8988T (cell line): ENCODE measurements at regions not wholly inside any gene's neighbourhood (a gene's known extent, or its start where the extent isn't known, plus 50 kb on each side); places are given as distances from the start of the nearest gene placed in this dataset.
"Not testable (repeated sequence)": the region's sequence is repeated elsewhere in the genome, so short reads cannot be mapped to it uniquely, and the experiment has no call there.

Source experiments
- DNase-seq: peaks from one replicate; pipeline ENCODE4 v3.0.0; 2011

DNA sequence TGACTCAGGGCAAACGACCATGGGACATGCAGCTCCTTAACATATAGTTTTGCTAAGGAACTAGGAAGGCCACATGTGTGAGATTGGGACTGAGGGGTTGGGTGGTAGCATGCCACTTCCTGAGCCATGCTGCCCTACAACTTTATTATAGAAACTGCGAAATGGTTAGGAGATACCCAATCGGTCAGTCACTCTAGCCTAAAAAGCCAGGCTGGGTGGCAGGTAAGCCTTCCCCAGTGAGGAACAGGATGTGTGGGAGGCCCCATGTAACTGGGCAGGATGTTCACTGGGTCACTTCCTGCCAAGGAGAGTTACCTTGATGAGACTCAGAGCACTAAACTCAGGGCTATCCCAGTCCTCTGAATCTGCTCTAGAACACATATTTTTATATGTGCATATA lies 123.5 kb downstream of the MAP3K7 start:
- no peak for DNase-seq

DNA sequence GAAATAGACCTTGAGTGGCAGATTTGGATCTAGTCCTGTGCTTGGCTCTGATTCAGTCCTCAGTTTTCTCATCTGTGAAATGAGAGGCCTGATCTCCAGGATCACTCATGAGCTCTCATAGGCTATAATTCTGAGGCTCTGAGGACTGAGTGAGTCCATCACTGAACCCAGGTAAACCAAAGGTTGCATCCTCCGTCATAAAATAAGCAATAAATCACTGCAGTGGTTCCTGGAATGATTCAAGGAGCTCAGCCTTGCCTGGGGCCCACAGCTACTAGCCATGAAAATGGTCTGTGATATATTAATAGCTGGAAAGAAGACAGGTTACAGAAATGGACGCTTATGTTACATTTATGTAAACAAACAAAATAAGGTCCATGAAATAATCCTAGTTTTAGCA lies 124.8 kb downstream of the MAP3K7 start:
- DNase-seq: no peak

DNA sequence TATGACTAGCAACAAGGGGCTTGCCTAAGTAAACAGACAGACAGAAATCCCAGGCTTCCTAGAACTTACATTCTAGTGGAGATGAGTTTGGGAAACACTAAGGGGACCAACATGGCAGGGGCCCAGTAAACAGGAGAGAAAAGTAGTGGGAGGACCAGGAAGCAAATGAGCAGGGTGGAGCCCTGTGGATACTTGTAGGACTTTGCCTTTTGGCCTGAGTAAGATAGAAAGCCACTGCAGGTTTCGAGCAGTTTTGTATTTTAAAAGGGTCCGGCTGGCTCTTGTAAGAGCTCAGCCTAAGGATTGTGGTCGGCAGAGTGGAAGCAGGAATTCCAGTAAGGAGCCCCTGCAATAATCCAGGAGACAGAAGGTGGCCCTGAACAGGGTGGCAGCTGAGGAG lies 125.5 kb downstream of the MAP3K7 start:
- DNase-seq: no peak

DNA sequence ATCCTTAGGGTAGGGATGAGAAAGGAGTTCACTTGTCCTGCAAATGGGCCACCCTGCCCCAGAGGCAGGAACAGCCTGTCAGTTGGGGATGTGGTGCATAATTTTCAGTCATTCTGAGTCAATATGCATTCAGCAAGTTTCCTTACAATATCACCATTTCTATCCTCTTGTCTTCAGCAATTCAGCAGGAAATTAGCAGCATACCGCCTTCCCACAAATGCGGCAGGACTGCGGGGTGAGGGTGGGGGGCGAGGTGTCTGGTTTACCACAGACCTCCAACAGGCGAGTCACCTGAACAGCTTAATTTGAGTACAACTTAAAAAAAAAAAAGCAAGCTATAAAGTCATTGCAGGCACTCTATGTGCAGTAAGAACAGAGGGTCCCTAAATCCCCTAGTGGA lies 126.8 kb downstream of the MAP3K7 start:
- DNase-seq: no peak

DNA sequence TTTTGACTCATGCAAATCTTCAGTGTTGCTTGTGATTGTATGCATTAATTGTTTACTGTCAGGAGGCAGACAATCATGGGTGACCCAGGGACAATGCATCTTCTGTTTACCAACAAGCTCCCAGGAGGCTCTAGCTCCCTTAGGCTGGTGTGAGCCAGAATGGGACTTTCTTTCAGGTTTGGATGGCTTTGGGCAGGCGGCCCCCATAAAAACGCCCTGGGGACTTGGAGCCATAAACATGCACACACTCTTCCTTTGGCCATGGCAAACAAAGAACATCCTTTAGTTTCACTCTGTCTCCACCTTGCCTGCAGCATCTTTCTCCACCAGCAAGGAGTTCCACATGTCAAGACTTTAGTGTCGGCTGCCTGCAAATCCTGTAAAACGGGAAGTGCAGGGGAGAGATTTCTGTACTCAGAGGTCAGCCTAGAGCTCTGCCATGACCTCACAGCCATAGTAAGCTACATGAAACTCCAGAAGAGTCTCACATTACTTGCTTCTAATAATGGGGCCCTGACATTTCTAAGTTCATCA lies 127.6 kb downstream of the MAP3K7 start:
- DNase-seq: no peak

DNA sequence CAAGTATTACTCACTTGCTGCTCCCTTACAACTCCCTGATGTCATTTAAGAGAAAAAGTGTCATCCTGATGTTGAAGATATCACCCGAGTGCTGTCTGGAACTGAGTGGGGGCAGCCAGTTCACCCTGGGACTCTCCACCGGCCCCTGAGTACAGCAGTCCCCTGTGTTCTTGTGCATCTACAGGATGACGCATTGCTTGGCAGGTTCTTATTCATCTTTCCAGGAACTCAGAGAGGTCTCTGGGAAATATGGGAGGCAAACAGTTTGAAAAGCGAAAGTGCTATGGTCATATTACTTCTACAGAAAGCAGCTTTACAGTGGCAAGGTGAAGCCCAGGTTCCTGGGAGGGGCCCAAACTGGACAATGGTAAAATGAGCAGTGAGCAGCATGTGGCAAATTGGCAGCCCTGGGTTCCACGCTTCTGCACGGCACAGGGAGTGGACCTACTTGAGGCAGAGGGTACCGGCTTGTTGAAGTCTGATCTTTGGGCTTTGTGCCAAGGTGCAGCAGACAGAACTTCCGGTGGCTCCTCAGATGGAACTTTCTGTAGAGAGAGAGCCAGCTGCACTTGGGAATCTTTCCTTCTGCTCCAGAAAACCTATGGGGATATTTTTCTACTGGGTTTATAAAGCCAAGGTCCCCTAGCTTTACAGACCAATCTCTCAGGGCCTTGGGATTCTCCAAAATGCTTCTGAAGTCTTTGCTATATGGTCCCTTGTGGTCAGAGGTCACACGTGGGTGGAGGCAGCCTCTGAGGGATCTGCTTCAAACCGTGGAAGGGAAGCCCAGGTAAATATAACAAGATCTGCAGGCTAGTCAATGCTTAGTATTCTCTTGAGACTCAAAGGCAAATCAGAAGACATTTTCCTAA lies 128.3 kb downstream of the MAP3K7 start:
- no peak for DNase-seq

DNA sequence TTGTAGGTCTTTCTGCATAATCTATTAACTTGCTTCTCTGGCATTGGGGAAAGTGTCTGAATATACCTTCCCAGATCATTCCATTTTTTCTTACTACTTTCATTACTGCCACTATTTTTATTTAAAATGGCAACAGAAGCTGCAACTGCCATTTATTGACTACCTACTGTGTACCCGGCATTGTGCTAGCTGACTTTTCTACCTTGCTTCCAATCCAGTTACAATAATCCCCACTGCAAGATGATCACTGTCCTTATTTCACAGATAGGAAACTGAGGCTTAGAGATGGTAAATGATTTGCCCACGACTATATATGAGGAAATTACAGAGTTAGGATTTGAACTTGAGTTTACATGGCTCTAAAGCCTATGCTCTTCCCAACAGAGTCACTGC lies 129.0 kb downstream of the MAP3K7 start:
- DNase-seq: no peak

DNA sequence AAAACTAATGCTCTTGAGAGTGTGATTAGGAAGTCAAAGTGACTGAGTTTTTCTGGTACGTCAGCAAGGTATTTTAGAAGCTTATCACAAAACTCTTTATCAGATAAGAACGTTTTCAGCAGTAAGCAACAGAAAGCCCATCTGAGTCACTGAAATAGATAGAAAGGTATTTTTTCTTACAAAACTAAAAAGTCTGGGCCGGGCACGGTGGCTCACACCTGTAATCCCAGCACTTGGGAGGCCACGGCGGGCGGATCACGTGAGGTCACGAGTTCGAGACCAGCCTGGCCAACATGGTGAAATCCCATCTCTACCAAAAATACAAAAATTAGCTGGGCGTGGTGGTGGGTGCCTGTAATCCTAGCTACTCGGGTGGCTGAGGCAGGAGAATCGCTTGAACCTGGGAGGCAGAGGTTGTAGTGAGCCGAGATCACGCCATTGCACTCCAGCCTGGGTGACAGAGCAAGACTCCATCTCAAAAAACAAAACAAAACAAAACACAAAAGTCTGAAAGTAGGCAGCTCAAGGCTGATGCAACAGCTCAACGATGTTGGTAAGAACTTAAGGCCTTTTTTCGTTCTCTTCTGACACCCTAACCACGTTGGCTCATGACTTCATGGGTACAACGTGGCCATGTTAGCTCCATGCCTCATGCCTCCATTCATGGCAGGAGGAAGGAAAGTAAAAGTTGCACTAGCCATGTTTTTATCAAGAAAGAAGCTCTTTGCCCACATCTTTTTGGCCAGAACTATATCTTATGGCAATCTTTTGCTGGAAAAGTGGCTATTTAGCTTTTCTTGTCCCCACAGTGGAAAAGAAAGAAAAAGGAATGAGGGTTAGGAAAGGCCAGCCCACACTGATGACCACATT lies 129.6 kb downstream of the MAP3K7 start:
- not testable (repeated sequence) for DNase-seq

DNA sequence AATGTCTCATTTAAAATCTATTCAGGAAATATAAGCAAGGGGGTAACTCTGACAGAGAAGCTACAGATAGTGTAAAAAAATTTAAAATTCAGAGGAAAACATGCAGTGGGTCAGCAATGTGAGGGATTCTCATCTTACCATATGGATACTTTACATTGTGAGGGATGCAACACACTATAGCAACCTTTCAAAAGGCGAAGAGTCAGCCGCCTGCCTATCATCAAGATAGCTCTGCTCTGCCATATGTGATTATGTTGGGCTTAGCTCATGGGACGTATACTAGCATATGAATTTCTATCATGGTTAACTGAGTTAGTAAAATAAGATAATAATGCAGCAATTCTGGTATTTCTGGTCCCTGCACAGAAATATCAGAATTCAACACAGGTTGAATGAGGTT lies 130.9 kb downstream of the MAP3K7 start:
- no peak for DNase-seq

DNA sequence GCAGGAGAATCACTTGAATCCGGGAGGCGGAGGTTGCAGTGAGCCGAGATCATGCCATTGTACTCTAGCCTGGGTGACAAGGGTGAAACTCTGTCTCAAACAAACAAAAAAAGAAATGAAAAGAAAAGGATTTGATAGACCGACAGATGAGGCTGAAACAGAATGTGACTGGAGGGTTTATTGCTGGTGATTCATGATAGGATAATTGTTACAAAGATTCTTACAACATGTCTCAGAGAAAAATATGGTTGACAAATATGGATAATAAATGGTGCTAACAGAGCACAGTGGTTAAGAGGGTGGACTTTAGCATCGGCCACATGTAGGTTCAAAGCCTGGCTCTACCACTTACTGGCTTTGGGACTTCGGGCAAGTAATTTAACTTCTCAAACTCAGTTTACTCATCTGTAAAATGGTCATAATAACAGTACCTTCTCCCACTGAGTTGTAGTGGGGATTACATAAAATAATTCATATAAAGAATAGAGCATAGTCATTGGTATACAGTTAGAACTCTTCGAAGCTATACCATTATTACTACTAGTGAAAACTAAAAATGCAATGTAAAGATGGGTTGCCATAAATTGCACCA lies 131.9 kb downstream of the MAP3K7 start:
- no peak for DNase-seq

DNA sequence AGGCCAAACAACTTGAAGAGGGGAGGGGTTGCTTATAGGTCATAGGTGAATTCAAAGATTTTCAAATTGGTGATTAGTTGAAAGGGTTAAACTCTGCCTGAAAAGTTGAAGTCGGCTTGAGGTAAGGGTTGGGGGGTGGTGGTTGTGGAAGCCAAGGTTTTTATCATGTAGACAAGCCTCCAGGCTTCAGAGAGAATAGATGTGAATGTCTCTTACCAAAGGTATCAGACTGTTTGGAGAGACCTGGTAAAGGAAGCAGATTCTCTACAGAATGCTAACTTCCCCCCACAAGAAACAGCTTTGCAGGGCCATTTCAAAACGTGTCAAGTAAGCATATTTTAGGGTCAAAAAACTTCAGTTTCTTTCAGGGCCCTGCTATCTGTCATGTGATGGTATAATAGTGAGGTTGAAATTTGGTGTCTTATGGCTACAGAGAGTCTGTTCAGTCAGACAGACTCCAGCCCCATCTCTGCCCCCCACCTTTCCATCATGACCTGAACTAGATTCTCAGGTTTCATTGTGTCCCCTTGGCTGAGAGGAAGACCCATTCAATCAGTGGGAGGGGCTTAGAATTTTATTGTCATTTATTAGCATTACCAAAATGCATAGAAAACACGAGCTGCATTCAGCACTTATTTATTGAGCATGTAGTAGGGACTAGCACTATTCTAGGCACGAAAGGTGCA lies 136.5 kb downstream of the MAP3K7 start:
- no peak for DNase-seq

DNA sequence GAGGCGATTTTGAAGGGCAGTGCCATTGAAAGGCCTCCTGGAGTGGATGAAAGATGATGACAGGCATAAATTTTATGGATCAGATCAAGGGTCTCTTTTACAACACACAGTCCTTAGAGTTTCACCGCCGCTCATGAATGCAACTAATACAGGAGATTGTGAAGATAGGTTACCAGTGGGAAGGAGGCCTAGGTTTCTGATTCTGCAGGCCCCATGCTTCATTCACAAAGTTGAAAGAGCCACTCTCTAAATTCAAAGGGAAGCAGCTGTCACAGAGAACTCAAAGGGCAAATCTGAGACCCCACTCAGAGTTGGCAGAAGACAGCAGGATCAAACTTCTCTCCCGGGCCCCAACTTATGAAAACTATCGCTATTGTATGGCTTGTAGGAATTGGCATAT lies 137.6 kb downstream of the MAP3K7 start:
- no peak for DNase-seq

DNA sequence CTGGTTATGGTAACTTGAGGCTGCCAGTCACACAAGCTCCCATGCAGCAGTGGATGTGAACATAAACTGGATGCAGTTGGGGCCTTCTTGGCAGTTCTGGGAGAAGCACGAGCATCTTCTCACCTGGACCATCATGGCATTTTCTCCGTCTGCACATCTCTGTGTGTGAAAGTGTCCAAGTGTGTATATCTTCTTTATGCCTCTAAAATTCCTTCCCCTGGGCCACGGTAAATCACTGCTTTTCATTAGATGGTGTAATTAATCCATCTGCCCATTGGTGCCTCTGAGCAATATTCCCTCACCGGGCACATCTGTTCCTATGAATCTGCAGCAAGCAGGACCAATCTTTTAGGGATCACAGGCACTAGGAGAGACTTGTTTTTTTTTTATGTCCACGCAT lies 138.0 kb downstream of the MAP3K7 start:
- no peak for DNase-seq

DNA sequence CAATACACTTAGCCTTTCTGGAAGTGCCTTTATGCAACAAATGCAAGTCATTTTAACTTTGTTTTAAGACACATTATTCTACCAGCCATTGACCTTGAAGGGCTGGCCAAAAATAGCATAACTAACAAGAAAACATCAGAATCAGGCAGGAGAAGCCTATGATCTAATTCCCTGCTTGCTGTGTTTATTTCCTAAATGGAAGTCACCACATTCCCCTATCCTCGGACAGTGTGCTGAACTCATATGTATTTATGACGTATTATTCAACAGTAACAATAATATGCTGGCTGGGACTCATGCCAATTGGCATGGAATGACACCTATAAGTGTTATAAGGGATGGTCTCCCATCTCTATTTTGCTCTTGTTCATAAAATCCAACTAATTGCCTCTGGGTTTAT lies 140.7 kb downstream of the MAP3K7 start:
- no peak for DNase-seq

DNA sequence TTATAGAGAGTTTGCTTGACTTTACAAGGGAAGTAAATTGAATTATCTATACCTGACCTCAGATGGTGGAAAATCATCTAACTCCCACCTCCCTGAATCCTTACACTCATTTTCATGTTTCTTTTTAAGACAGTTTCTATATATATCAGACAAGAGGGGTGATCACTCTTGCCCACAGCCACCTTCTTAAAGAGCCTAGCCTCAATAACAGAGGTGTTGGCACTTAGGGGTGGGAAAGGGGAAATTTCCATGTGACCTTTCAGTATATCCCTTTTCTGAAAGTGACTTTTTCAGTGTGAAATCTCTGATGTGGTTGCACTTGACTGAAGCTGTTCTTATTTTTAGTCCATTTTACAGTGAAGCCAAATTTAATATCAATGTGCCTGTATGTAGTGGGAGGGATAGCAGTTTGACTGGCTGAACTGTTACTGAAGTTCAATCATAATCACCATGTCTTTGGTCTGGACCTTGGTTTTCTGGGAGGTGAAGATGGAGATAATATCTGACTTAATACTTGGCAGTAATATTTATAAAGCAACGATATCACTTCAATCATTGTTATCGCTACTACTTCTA lies 141.3 kb downstream of the MAP3K7 start:
- DNase-seq: no peak

DNA sequence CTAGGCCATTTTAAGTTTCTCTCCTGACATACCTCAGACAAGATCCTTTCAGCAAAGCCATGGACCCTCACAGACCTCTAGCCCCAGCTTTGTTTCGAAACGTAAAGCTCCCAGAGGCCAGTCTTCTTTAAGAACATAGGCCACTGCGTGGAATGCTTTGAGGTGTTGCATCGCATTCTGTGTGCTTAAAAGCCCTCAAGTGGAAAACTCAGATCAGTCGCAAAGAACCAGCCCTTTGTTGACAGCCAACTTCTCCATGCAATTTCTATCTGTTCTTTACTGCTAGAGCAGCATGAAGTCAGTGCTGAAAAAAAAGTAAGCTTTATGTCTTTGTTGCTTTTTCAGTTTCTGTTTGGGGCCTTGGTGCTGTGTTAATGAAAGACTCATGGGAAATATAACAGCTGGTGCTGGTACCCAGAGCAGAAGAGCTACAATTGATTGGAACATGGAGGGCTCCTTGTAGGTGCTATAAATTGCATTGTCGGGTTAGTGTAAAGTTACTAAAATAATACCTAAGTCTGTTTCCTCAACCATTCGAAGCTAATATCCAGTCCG lies 142.6 kb downstream of the MAP3K7 start:
- DNase-seq: no peak

DNA sequence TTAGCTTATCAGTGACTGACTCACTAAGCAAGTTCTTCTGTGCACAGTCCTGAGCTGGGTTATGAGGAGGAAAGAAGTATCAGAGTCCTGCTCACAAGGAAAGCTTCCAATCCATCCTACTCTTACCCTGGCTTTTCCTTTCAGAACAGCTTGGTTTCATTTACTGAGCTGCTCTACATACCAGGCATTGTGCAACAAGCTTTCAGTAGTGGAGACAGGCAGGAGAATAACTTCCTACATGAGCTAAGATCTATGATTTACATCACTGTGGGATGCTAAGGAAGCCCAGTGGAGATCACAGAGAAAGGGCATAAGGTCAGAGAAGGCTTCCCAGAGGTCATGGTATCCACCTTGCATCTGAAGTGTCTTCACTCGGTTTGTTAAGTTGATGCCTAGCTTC lies 144.5 kb downstream of the MAP3K7 start:
- no peak for DNase-seq

DNA sequence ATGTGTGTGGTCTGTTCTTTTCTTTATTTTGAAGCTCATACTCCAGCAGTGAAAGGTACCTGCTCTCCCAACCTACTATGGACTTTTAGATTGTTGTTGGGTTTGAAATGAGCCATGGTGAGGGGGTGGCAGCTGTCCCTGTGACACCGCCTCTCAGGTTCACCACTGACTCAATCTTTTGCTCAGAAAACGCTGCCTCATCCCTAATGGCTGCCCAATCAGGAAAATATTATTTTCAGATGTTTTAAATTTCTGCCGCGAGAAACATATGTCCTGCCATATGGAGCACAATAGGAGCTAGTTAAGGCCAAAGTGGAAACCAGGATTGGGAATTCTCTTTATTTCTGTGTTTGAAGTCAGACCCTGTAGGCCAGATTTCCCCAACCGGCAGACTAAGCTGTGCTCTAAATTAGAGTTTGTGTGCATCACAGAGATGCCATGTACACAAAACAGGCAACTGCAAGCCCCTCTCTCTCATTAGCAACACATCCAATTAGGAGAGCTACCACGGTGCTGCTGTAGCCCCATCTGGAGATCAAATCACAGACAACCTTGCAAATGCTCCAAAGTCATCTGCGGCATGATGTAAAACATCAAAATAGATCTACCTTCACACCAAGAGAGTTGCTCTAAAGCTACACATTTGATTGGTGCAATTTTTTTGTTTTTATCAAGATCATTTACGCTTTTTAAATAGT lies 144.1 kb upstream of the BACH2 start:
- DNase-seq: no peak

DNA sequence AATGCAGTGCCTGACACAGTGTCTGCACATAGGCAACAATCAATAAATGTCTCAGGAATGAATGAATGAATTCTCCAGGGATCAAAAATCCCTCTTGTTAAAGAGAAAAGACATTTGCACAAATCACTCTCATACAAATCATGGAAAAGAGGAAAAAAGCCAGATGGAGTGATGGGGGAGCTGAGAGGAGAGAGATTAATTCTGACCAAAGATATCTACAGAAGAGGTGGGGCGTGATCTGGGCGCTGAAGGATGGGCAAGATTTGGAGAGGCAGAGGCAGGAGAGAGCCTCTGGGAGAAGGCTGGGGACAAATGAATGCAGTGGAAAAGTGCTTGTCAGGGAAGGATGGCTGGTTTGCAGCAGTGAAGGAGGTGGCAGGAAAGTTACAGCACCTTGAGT lies 142.9 kb upstream of the BACH2 start:
- no peak for DNase-seq

DNA sequence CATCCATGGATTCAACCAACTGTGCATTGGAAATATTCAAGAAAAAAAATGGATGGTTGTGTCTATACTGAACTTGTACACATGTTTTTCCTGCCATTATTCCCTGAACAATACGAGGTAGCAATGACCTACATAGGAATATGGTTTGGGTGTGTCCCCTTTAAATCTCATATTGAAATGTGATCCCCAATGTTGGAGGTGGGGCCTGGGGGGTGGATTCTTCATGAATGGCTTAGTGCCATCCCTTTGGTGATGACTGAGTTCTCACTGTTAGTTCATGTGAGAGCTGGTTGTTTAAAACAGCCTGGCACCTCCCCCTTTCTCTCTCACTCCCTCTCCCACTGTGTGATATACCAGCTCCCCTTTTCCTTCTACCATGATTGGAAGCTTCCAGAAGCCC lies 139.8 kb upstream of the BACH2 start:
- DNase-seq: no peak

DNA sequence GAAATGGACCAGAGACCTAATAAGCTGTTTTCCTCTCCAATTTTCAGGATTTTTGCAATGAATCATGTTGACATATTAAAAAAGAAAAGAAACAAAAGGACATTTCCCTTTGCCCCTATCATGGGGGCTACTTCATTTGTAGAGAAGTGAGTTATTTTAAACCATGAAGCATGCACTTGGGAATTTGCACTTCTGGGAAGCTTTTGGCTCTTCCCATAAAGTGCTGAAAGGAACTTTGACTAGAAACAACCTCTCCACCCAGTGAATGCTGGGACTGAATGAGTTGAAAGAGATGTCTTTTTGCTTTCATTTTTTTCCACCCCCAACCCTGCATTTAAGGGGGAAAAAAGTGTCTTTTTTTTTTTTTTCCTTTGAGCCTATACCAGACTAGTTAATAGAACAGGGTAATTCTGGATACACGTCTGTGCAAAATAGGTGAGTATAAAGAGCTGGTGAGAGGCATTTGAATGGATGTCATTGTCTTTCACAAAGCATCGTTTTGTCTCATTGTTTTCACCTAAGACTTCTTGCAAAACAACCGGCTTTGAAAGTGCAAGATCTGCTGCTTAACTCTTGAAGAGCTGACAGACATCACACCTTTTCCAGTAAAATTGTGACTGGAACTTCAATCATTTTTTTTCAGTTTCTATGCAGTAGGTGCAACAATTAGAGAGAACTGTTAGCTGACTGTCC lies 138.7 kb upstream of the BACH2 start:
- no peak for DNase-seq
